Activated CD4-positive, alpha-beta T cell treated with anti-CD3 and anti-CD28 coated beads, Interleukin-2, amount 50 U/mL, for 1 hour (primary cell): ENCODE measurements at regions not wholly inside any gene's neighbourhood (a gene's known extent, or its start where the extent isn't known, plus 50 kb on each side); places are given as distances from the start of the nearest gene placed in this dataset.

Experiments used
- DNase-seq: peaks from one replicate; pipeline ENCODE4 v3.0.0-alpha.2; 2020

DNA sequence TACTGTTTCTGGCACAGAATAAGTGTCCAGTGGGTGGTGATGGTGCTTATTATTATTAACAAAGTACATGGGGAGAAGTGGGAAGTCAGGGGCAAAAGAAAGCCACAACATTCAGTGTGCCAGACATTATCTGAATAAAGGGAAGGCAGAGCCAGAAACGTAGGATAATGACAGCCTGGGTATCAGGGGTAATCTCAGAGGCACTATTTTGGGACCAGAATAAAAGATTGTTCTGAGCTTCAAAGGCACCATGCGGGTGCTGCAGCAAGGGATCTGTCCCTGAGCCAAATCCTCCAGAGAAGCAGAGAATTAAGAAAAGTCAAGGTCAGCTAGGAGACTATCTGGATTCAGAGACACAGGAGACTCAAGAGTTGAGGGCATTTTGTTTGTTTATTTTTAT, 328.8 kb upstream of the GATB start:
- no peak for DNase-seq

DNA sequence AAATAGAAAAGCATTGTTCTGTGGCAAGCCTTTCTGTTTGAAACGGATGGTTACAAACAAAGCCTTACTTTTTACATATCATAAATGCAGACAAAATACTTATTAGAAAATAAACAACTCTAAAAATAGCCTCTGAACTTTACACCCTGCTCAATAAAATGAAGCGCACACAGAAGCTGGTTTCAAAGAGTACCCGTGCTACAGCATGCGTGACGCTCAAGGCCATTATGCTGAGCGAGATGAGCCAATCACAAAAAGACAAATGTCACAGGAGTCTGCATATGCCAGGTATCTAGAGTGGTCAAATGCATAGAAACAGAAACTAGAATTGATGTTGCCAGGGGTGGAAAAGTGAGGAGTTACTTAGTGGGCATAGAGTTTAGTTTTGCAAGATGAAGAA, 326.5 kb upstream of the GATB start:
- no peak for DNase-seq

DNA sequence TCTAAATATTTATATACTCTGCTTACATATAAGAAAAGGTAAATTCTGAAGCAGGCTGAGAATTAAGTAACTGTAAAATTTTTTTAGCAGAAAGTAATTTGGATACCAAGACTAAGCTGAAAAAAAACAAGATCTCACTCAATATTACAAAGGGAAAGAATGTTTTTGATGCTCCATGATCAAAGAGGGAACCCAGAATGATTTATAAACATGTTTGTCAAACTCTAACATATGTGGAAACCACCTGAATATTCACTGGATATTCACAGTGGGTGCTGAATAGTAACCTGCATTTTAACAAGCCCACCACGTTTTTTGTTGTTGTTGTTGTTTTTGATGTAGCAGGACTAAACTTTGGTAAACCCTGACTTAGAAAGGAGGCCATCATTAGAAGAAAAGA, 324.9 kb upstream of the GATB start:
- DNase-seq = no peak

DNA sequence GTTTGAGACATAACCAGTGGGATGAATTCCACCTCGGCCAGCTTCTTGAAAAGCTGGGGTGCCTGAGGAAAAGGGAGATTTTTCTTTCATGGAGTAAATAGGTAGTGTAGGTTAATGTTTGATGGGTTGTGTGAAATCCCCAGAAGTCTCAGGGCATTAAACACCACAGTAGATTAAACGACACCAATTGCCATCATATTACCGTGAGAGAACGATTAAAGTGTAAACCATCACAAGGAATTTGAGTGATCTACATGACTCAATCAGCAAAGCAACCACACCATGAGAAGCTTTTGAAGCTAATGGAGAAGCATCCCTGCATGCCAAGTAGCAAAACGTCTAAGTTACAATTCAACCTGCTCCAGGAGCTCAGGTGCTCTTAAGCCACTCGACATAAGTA, 322.5 kb upstream of the GATB start:
- DNase-seq = no peak

DNA sequence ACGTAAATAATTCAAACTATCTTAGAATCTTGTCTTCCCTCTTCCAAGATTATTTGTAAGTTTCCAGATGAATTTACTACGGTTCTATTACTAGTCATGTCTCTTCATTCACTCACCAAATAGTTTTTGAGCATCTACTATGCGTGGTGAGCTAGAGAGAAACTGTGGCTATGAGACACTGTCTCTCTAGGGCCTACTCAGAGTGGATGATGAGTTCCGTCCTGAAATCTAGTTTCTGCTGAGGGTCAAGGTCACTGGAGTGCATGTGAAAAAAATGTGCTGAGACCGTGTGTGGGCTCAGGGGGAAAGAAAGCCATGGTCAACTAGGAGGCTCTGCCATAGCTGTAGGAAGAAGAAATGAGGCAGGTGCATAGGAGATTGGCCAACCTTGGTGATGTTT, 320.2 kb upstream of the GATB start:
- no peak for DNase-seq

DNA sequence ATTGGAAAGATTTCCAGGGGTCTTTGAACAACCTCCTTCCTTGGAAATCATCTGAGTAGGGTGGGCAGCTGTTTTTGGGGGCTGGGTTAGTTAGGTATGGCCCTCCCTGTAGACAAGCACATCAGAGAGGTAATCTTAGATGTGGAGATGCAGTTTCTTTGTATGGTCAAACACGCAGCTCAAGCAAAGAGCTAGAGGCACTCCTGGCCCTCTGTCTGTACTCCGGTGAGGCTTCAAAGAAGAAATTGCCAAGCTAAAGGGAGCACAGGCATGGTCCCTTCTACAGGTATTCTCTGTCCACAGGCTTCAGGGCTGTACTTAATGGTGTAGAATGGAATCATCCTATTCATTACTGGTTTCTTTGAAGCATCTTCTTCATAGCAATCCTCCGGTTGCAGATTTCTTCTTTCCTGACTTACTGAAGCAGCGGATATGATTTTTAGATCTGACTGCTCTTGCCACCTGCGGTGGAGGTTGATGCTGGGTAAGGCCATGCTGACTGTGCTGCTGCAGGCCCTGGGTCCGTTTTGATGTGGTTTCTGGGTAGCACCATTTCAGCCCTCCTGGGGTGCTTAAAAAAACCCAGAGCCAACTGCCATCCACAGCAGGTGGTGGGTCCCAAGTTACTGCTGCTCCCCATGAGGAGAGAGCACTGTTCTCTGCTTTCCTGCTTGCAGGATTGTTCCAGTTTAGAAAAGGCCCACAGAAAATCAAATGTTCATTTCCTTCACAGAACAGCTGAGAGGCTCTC, 318.9 kb upstream of the GATB start:
- DNase-seq = no peak

DNA sequence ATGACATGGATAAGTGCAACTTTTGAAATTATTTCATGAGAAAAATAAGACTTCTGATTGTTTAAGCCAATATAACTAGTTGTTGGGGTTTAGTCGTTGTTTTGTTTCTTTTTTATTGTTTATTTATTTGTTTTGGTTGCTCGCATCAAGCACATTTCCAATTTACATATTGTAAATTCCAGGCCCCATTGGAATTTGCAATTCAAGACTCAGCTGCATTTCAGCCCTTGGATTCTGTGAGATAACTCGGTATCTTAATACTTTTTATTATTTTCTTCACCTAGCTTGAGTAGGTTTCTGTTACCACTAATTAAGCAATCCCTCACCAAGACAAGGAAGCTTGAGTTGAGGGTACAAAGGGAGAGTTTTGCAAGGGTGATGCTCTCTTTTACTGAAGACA, 318.3 kb upstream of the GATB start:
- DNase-seq = no peak

DNA sequence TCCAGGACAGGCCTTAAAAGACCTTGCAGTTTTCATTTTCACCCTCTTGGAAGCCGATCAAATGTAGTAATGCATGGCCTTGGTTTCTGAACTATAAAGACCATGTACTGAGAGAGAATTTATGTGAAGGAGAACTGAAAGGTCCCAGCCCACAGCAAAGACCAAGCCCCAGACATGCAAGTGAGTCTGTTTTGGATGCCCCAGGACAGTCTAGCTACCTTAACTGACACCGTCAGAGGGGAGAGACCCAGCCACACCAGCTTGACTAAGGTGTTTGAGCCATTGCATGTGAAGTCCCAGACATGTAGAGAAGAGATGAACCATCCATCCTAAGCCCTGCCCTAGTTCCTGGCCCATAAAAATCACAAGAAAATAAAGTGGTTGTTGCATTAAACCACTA, 316.8 kb upstream of the GATB start:
- DNase-seq = no peak

DNA sequence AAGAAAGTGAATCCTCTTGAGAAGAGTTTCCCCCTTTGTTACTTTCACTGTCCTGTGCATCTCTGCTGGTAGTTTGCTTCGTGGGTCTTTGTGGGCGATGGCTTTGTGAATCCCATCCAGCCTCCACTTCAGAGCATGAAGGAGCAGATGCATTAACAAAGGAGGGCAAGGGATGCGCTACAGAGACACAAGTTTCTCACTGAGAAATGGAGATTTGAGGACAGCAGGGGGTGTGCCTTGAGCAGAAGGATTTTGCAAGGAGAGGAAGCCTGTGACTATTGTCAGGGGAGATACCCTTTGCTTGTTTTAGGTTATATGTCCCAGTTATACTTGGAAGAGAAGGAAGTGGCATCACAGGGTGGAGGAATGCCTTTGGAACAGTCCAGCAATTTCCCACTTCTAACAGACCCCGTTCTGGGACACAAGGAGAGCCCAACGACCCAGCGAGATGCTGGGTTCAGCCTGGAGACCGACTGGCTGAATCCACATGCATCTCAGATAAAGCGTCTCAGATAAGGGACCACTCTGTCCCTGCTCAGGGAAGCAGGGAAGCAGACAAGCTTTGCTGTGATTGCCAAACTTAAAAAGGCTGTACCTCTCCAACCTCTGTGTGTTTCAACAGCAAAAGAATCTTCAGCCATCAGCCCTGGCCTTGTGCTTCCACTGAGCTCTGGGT, 314.6 kb upstream of the GATB start:
- DNase-seq = no peak

DNA sequence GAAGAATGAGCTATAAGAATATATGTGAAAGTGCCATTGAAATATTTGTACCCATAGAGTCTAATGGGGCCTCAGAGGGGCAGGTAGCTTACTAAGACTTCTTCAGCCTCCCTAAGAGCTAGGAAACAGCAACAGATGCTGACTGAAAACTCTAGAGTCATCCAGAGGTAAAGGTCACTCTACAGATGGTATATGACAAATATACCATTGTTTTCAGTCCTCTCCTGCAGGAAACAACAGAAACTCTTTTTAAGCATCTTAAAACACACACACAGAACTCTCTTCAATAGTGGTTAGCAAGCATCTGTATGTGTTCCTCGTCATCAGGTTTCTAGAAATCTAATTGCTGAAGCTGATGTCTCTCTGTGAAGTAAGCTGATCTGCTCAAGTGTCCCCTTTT, 313.8 kb upstream of the GATB start:
- no peak for DNase-seq

DNA sequence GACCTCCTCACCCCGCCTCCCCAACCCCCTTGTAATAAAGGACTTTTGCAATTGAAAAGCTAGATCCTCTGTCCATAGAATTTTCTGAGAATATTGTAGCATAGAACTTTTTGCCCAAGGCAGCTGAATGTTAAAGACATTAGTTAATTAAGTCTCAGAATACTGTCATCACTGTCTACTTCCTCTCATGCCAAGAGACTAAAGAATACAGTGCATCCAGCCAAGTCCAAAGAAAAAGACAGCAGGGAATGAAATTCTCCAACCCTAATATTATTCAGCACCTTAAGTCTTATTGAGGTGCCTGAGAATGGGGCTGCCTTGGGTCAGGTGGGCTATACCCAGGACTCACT, 313.3 kb upstream of the GATB start:
- DNase-seq = no peak

DNA sequence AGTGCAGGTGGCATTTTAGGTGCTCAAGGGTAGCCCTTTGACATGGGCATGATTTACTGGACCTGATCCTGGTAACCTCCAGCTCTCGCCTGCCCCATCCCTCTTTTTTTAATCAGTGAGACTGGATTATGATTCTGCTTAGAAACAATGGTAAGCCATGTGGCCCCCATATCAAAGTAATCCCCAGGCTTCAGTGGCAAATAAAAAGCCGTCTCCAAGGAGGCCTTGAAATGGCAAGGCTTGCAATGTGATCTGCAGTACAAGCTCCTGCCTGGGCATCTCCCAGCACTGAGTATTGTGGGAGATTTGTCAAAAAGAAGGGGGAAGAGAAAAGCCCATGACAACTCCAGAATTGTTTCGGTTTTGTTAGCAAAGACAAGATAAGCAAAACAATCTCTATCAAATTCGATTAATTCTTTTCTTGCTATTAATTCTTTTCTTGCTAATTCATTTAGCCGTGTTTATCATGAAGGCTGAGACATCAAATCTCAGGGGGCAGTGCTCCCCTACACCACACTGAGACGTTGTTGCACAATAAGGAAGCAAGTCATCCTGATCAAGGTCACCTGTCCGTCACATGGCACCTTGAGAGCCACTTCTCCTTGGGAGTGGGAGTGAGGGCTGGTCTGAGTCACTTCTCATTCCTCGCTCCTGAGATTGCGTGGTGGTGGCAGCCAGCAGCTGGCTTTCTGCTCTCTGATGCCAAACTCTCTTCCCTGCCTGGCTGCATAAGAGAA, 312.7 kb upstream of the GATB start:
- no peak for DNase-seq

DNA sequence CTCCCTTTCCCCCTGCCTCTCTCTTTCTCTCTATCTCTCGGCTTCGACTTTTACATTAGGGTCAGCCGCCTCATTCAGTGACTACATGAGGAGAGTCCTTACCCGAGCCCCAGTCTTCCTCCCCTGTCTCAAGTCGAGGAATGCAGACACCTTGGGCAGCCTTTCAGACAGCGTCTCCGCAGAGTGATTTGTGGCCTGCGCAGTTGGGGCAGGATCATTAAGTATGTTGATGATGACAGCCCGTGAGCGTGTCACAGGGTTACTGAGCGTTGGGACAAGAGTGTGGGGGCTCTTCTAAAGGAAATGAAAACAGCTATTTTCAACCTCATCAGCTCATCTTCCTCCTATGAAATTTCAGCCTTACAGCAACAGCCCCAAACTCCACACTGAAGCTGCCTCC, 312.1 kb upstream of the GATB start:
- no peak for DNase-seq

DNA sequence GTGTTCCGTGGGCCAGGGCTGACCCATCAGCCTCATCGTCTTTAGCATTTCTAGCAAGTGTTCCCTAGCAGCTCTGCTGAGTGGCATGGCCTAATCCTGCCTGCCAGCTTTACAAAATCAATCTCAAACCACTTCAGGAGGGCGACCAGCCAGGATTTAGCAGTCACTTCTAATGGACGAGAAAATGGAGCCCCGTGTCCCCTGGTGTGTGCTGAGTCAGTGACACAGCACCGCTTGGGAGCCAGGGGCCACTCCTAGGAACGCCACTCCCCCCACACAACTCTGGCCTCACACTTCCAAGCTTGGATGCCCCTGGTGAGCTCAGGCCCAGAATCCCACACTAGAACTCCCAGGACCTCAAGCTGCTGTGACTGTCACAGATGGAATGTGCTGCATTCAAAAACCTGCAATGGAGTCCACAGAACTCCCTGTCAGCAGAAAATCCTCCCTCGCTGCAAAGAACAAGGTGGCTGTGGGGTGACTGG, 311.2 kb upstream of the GATB start:
- no peak for DNase-seq

DNA sequence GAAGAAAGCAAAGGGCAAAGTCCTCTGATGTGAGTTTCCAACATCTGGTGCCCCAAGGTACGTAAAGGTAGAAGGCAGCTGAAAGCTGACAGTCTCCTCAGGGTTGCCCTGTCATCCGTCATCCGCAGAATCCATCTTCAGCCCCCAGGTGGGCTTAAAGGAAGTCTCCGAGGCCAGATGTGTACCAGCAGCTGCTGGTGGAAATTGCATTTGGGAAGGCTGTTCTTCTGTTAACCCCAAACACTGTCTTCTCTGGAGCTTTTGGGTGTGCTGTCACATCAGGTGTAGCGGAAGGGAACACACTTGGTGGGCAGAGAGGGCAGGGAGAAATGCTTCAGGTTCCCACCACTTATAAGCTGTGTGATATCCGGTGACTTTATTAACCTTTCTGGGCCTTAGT, 310.0 kb upstream of the GATB start:
- DNase-seq = no peak

DNA sequence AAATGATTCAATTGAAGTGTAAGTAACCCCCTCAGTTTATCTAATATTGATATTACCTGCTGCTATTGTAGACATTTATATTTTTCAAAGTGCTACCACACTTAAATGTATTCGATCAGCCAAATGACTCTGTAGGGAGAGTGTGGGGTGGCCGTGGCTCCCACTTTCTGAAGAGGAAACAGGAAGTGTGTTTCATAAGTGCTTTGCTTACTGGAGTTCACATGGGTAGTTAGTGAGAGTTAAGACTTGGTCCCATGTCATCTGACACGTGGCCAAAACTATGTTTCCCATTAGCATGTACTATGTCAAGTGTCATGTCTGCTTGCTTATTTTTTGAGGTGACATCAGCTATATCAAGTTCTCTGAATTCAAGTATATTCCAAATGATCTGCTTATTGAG, 308.1 kb upstream of the GATB start:
- DNase-seq = no peak

DNA sequence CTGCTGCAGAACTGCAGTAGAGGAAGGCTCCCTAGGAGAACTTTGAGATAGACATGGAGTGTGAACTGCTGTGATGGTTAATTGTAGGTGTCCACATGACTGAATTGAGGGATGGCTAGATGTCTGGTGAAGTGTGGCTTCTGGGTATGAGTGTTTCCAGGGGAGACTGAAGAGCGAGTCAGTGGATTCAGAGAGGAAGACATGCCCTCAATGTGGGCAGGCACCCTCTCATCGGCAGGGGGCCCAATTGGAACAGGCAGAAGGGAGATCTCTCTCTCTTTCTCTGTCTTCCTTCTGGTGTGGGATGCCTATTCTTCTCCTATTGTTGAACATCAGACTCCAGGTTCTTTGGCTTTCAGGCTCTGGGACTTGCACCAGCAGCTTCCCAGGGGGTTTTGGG, 304.7 kb upstream of the GATB start:
- no peak for DNase-seq

DNA sequence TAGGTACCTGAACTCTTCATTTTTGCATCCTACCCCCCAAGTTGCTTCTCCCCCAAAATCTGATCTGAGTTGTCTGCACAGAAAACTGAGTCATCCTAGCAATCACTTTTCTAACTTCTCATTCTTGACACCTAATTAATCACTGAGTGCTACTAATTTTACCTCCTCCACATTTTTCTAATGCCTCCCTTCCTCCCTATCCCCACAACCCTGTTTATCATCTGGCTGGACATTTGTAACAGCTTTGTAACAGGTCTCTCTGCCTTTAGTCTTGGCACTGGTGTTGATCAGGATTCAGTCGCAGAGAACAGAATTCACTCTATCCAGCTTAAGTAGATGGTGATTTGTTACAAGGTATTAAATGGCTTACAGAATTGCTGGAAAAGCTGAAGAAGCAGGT, 303.9 kb upstream of the GATB start:
- no peak for DNase-seq

DNA sequence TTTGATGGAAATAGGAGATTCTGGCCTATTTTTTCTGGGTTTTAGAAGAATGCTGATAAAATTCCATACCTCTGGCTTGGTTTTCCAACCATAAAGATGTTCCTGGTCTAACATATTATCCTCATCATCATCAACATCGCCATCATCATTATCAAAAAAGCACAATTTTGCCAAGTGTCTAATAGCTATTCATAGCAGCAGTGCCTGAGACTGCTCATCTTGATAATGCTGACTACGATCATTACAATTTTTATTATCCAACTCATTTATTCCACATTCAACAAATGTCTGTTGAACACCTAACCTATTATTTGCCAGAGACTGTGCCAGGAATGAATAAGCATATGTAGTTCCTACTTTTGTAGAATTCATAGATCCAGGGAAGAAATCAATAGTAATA, 303.5 kb upstream of the GATB start:
- no peak for DNase-seq

DNA sequence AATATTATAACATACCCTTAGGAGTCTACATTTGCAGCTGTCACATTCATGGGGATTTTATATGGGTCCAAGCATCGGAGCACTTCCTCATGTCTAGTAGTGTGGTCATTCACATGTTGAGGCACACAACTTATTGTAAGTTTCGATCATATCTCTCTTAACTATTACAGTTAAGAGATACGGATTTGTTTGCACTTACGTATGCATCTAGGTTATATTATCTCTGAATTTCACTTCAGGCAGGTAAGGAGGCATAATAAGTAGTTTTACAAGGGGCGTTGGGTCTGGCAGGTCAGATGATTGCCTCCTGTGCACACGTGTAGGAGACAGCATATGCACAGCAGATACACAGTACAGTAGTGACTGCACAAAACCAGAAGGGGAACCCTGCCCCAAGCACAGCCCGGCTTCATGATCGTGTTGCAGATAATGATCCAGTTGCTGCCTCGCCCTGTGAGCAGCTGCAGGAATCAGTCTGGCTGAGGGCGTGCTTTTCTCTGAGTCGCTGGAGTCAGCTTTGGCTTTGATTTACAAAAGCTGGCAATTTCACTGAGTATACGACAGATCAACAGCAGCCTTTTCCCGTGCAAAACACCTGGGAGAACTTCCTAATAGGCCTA, 302.9 kb upstream of the GATB start:
- DNase-seq = peak; percentile 30

DNA sequence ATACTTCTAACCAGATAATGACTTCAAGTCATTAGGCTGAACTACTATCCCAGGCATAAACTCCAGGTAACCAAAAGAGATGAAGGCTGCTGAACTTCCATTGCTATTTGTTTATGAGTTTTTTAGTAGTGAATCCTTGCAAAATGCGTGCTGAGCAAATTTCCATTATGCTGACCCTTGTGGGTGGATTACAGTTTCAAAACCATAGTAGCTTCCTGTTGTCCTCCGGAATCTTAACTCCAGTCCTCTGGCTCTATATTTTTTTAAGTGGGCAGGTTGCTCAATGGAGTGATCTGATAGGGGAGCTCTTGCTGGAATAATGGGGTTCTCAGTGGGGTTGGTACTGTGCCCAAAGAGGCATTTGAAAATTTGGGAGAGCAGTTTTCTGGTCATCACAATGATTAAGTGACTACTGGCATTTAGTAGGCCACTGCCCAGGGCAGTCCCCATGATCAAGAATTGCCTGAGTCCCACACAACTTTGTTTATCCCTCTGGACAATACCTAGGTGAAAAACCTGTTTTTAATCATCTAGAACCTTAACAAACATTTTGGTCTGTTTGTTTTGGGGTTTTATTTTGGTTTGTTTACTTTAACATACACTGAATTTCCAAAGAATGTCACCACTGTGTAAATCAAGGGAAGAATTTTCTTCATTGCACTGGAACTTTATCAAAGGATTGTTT, 302.3 kb upstream of the GATB start:
- no peak for DNase-seq

DNA sequence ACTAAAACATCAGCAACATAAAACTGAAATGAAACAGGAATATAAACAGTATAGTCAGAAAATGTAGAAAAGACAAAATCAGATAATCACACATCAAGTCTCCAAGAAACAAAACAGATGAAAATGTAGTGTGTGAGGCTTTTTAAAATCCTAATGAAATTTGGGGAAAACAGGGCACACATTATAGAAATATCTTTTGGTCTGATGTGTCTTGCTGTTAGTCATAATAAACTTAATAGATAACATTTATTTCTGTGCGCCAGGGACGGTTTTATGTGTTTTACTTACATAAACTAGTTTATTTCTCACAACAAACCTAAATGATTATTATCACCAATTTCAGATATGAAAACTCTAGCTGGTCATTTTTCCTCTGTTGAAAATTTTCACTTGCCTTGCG, 293.9 kb upstream of the GATB start:
- no peak for DNase-seq

DNA sequence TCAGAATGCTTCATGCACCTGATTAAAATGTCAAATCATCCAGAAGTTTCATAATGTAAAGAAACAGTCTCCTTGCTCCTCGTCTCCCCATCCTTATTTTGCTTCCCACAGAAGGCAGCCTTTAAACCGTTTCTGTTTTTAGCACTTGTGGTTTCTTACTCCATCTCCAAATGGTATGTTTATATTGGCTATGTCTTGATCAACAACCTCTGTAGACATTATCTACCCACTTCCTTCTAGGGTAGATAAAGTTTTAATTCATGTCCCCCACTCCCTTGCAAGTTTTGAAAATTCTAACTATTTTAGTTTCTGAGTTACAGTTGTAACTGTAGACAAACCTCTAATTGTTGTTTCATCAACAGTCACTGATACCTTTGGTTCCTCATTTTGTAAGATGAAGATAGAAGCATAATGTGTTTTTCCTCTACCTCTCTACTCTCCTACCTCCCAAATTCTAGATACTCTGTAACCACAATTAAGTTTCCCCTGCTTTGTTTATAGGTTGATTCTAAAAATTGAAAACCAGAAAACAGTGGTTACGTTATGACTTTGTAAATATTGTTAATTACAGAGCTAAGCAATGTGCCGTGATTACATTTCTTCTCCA, 291.7 kb upstream of the GATB start:
- DNase-seq = no peak
